Hepatocyte (in vitro differentiated cells): ENCODE measurements at regions not wholly inside any gene's neighbourhood (a gene's known extent, or its start where the extent isn't known, plus 50 kb on each side); places are given as distances from the start of the nearest gene placed in this dataset.

Experiments
- DNase-seq: peaks from one replicate; pipeline ENCODE4 v3.0.0-alpha.2; 2016; ENCODE audit warnings: low spot score
- H2AFZ ChIP-seq: fragments of 200-600 bp; sonication (generic); 2 replicates; pipeline ENCODE4 v1.6.0; 2016; ENCODE audit warnings: antibody characterized with exemption, mild to moderate bottlenecking
- H3K27ac ChIP-seq: fragments of 200-600 bp; sonication (generic); 2 replicates; pipeline ENCODE4 v1.5.1; 2016; ENCODE audit warnings: mild to moderate bottlenecking
- H3K27me3 ChIP-seq: fragments of 200-600 bp; sonication (generic); 2 replicates; pipeline ENCODE4 v1.6.1; 2016
- H3K36me3 ChIP-seq: fragments of 200-600 bp; sonication (generic); replicated peaks from 2 replicates; pipeline ENCODE4 v1.5.1; 2016; ENCODE audit warnings: low read depth; ENCODE audit not compliant: insufficient read depth
- H3K4me1 ChIP-seq: fragments of 200-600 bp; sonication (generic); 2 replicates; pipeline ENCODE4 v1.5.1; 2016; ENCODE audit warnings: mild to moderate bottlenecking, moderate library complexity; ENCODE audit not compliant: insufficient read depth
- H3K4me2 ChIP-seq: fragments of 200-600 bp; sonication (generic); 2 replicates; pipeline ENCODE4 v1.6.0; 2016
- H3K4me3 ChIP-seq: fragments of 200-600 bp; sonication (generic); 2 replicates; pipeline ENCODE4 v1.5.1; 2016; ENCODE audit warnings: mild to moderate bottlenecking
- H3K79me2 ChIP-seq: fragments of 200-600 bp; sonication (generic); 2 replicates; pipeline ENCODE4 v1.6.0; 2017; ENCODE audit warnings: mild to moderate bottlenecking
- H3K9me2 ChIP-seq: fragments of 200-600 bp; sonication (generic); replicated peaks from 2 replicates; pipeline ENCODE4 v1.6.0; 2017; ENCODE audit warnings: mild to moderate bottlenecking; ENCODE audit not compliant: insufficient read depth
- H3K9me3 ChIP-seq: fragments of 200-600 bp; sonication (generic); 2 replicates; pipeline ENCODE4 v1.5.1; 2016; ENCODE audit warnings: low read depth, mild to moderate bottlenecking
- H4K20me1 ChIP-seq: fragments of 200-600 bp; sonication (generic); 2 replicates; pipeline ENCODE4 v1.6.0; 2016; ENCODE audit warnings: mild to moderate bottlenecking; ENCODE audit not compliant: insufficient read depth, poor library complexity, severe bottlenecking
- CTCF ChIP-seq: fragments of 200-600 bp; sonication (generic); IDR thresholded peaks from 2 replicates; pipeline ENCODE4 v1.5.1; 2016; ENCODE audit warnings: antibody characterized with exemption, mild to moderate bottlenecking; ENCODE audit not compliant: poor library complexity
- EZH2 ChIP-seq: fragments of 200-600 bp; sonication (generic); IDR thresholded peaks from 2 replicates; pipeline ENCODE4 v1.6.1; 2016; ENCODE audit warnings: antibody characterized with exemption, mild to moderate bottlenecking, borderline replicate concordance
- EZH2phosphoT487 ChIP-seq: fragments of 200-600 bp; sonication (generic); IDR thresholded peaks from one replicate; pipeline ENCODE4 v1.6.1; 2018; ENCODE audit warnings: antibody characterized with exemption, mild to moderate bottlenecking, low read depth, moderate library complexity; ENCODE audit not compliant: unreplicated experiment, severe bottlenecking
- WGBS: methylation state at CpG from one replicate; pipeline ENCODE4 v1.1.6; 2016; ENCODE audit warnings: low lambda C conversion rate; ENCODE audit errors: missing lambda C conversion rate; 5-methylcytosine and 5-hydroxymethylcytosine counted together

GRCh38 chr22:27667121-27667843 lies 134.3 kb downstream of the MN1 start:
- 61% methylated on average over 16 of the region's 16 CpGs for WGBS
- DNase-seq, result no peak

GRCh38 chr22:27668828-27669797 lies 132.4 kb downstream of the MN1 start:
- no peaks in the 10 kb centered on the region for H3K9me3 ChIP-seq
- peaks cover 24% of the 10 kb centered on the region for H3K4me1 ChIP-seq
- H3K79me2 ChIP-seq, result no peaks in the 10 kb centered on the region
- peak overlapping the region; percentile 19 for H3K4me2 ChIP-seq
- TF ChIP-seq EZH2 (no peak), CTCF (no peak), EZH2phosphoT487 (no peak)
- H3K4me3 ChIP-seq, result no peak overlapping the region
- no peaks in the 10 kb centered on the region for H3K27me3 ChIP-seq
- H3K9me2 ChIP-seq, result no peaks in the 10 kb centered on the region
- H3K27ac ChIP-seq, result peak overlapping the region; percentile 88
- no peak overlapping the region for H2AFZ ChIP-seq
- WGBS, result 69% methylated on average over 7 of the region's 7 CpGs
- no peaks in the 10 kb centered on the region for H4K20me1 ChIP-seq
- no peaks in the 10 kb centered on the region for H3K36me3 ChIP-seq
- DNase-seq, result peak; percentile 90

More at GRCh38 chr22:27667121-27667843, 134.3 kb downstream of the MN1 start:
- no peak overlapping the region for H3K4me3 ChIP-seq
- H3K4me2 ChIP-seq, result no peak overlapping the region
- no peaks in the 10 kb centered on the region for H3K79me2 ChIP-seq
- no peak overlapping the region for H3K27ac ChIP-seq
- peaks cover 32% of the 10 kb centered on the region for H3K4me1 ChIP-seq
- no peaks in the 10 kb centered on the region for H3K9me2 ChIP-seq
- H2AFZ ChIP-seq, result no peak overlapping the region
- no peaks in the 10 kb centered on the region for H3K9me3 ChIP-seq
- no peaks in the 10 kb centered on the region for H3K27me3 ChIP-seq
- H3K36me3 ChIP-seq, result no peaks in the 10 kb centered on the region
- no peaks in the 10 kb centered on the region for H4K20me1 ChIP-seq
- TF ChIP-seq EZH2phosphoT487, result no peak
- no peak for TF ChIP-seq EZH2
- no peak for TF ChIP-seq CTCF

GRCh38 chr22:27669798-27670599 lies 131.6 kb downstream of the MN1 start:
- TF ChIP-seq EZH2phosphoT487 (no peak), CTCF (no peak), EZH2 (no peak)
- Histone ChIP-seq H2AFZ (no peak overlapping the region), H3K79me2 (no peaks in the 10 kb centered on the region), H3K27ac (peak overlapping the region; percentile 88), H3K9me3 (no peaks in the 10 kb centered on the region), H3K4me3 (no peak overlapping the region), H3K4me2 (no peak overlapping the region), H3K36me3 (no peaks in the 10 kb centered on the region), H3K4me1 (peaks cover 24% of the 10 kb centered on the region), H3K27me3 (no peaks in the 10 kb centered on the region), H3K9me2 (no peaks in the 10 kb centered on the region), H4K20me1 (no peaks in the 10 kb centered on the region)
- 64% methylated on average over 13 of the region's 13 CpGs for WGBS
- peak; percentile 53 for DNase-seq
